Ascending aorta (tissue), 2 donors: ENCODE measurements at regions not wholly inside any gene's neighbourhood (a gene's known extent, or its start where the extent isn't known, plus 50 kb on each side); places are given as distances from the start of the nearest gene placed in this dataset.

Experiments
- DNase-seq, 2 donors: peaks; one replicate each; pipeline ENCODE4 v3.0.0-alpha.2; 2019; ENCODE audit warnings: low spot score in 2 of 2
- H3K27ac ChIP-seq, 2 donors: fragments of 200-600 bp; sonication (generic); one replicate each; pipeline ENCODE4 v1.5.1; 2016 to 2017; ENCODE audit warnings: mild to moderate bottlenecking in 1 of 2
- H3K27me3 ChIP-seq: fragments of 200-600 bp; sonication (generic); one replicate; pipeline ENCODE4 v1.5.1; 2017
- H3K36me3 ChIP-seq, 2 donors: fragments of 200-600 bp; sonication (generic); one replicate each; pipeline ENCODE4 v1.5.1; 2016
- H3K4me1 ChIP-seq, 2 donors: fragments of 200-600 bp; sonication (generic); one replicate each; pipeline ENCODE4 v1.5.1; 2016 to 2017; ENCODE audit warnings: mild to moderate bottlenecking in 1 of 2
- H3K4me3 ChIP-seq, 2 donors: fragments of 200-600 bp; sonication (generic); one replicate each; pipeline ENCODE4 v1.5.1; 2016 to 2017; ENCODE audit warnings: mild to moderate bottlenecking in 1 of 2
- H3K9me3 ChIP-seq, 2 donors: fragments of 200-600 bp; sonication (generic); one replicate each; pipeline ENCODE4 v1.5.1; 2016
- intact Hi-C: fragments of 100-400 bp; cut with DNase I; formaldehyde crosslinking; loops from one replicate; pipeline ENCODE4 v1.15.1; 2023
- TF ChIP-seq, protein P1 (sequence below), 3 experiments: fragments of 200-600 bp in 2 of 3; fragments of 450-650 bp in 1 of 3; sonication (generic) in 2 of 3; IDR thresholded peaks; one replicate each; pipeline ENCODE4 v1.5.1; 2016 to 2019; ENCODE audit warnings: antibody characterized with exemption in 3 of 3, mild to moderate bottlenecking in 1 of 3, moderate library complexity in 1 of 3

DNA sequence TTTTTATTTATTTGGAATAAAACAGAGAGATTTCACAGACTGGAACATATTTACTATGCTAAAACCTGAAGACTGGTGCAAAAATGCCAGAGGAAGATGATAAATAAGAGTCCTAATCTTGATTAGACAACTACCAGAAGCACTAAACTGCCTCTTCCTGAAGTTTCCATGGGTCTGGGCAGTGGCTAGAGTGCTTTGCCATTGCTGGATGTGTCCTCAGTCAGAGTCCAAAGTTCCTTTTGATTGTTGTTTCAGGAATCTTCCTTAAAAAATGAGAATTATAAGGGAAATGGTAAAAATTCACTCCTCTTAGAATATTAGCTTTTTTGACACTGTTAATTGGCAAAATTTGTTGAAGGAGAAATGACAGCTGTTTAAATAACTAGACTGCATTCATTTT, 86.3 kb upstream of the AHR start:
- no peak for DNase-seq
- TF ChIP-seq, protein P1, sequence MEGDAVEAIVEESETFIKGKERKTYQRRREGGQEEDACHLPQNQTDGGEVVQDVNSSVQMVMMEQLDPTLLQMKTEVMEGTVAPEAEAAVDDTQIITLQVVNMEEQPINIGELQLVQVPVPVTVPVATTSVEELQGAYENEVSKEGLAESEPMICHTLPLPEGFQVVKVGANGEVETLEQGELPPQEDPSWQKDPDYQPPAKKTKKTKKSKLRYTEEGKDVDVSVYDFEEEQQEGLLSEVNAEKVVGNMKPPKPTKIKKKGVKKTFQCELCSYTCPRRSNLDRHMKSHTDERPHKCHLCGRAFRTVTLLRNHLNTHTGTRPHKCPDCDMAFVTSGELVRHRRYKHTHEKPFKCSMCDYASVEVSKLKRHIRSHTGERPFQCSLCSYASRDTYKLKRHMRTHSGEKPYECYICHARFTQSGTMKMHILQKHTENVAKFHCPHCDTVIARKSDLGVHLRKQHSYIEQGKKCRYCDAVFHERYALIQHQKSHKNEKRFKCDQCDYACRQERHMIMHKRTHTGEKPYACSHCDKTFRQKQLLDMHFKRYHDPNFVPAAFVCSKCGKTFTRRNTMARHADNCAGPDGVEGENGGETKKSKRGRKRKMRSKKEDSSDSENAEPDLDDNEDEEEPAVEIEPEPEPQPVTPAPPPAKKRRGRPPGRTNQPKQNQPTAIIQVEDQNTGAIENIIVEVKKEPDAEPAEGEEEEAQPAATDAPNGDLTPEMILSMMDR (IDR thresholded peaks at IDR 0.05) = no peak
- Histone ChIP-seq H3K4me1 (no peaks in the 10 kb centered on the region), H3K36me3 (no peaks in the 10 kb centered on the region), H3K9me3 (no peaks in the 10 kb centered on the region), H3K4me3 (no peak overlapping the region), H3K27ac (no peak overlapping the region), H3K27me3 (no peaks in the 10 kb centered on the region)
- intact Hi-C loops = no loop called here

DNA sequence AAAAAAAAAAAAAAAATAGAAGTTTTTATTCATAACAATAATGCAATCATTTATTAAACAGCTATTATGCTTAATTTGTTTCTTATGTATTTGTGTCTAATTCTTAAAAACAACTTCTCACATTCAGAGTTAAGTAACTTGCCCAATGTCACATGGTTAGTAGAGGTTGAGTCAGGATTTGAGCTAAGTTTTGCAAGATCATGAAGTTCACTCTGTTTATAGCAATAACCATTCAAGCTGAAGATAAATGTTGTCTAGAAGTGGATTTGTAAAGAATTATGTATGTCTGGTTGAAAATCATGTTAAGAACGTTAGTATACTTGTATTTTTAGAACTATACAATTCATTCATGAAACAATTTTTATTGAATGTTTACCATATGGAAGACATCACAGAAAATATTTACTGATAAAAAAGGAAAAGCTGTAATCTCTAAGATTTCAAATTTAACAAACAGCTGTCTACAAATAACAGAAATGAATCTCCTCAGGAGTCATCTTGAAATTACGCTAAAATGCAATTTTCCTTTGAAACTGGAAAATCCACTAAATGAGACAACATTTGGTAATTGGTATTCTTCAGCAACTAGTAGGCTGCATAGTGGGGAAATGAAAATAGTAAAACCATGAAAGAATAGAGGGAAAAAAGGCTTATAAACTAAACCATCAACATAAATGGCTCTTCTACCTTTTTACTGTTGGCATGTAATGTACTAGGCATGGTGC, 70.5 kb upstream of the AHR start:
- intact Hi-C loops = no loop called here
- Histone ChIP-seq H3K27me3 (no peaks in the 10 kb centered on the region), H3K27ac (no peak overlapping the region), H3K4me1 (peaks cover 0 to 15% of the 10 kb centered on the region in 2 donors), H3K36me3 (no peaks in the 10 kb centered on the region), H3K4me3 (no peak overlapping the region), H3K9me3 (peaks cover 0 to 6% of the 10 kb centered on the region in 2 donors)
- no peak for DNase-seq
- TF ChIP-seq, protein P1 (IDR thresholded peaks at IDR 0.05) = no peak

DNA sequence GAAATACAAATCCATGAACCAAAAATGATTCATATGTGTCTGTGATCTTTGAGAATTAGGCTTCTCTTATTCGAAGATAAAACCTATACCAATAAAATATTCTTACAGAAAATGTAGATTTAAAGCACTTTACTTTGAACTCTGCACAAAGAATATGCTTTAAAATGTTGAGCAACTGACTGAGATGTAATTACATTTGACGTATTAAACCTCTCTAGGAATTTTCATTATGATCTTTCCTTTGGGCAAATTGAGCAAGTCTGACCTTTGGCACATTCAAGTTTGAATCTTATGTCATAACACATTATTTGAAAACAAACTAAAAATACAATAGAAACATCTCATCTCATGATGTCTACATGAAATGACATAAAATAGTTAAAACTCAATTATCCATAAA, 69.2 kb upstream of the AHR start:
- Histone ChIP-seq H3K9me3 (peaks cover 0 to 6% of the 10 kb centered on the region in 2 donors), H3K27me3 (no peaks in the 10 kb centered on the region), H3K4me3 (no peak overlapping the region), H3K4me1 (peaks cover 0 to 15% of the 10 kb centered on the region in 2 donors), H3K36me3 (no peaks in the 10 kb centered on the region), H3K27ac (no peak overlapping the region)
- intact Hi-C loops = no loop called here
- DNase-seq = no peak
- TF ChIP-seq, protein P1 (IDR thresholded peaks at IDR 0.05) = no peak

DNA sequence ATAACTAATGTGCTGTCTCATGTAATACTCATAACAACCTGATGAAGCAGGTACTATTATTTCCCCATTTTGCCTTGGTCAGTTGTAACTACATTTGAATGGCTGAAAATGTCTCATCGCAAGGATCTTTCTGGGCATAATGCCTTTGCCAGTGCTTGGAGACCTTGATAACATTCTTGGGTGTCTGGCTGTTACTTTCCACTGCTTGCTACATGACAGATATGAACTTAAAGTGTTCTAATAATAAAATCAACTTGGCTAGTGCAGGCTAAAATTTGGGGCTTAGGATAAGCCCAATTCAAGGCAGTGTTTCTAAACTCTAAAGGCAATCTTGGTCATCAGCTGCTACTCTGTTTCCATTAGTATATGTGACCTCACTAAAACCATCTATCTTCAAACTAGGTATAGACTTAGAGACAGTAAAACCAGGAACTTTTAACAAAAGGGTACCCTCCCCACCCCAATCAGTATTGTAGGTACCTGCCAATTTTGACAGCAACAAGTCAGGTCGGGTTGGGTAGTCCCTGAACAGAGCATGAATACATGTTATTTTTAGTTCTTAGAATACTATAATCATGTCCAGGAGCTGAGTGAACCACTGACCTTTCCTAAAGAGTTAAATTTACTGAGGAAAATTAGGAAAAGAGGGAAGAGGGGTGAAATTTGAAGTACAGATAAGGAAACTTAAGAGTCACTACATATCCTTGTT, 68.2 kb upstream of the AHR start:
- TF ChIP-seq, protein P1 (IDR thresholded peaks at IDR 0.05) = no peak
- Histone ChIP-seq H3K36me3 (no peaks in the 10 kb centered on the region), H3K9me3 (peaks cover 0 to 3% of the 10 kb centered on the region in 2 donors), H3K27ac (peak overlapping the region; percentile 41 to 59), H3K4me1 (peaks cover 0 to 15% of the 10 kb centered on the region in 2 donors), H3K27me3 (no peaks in the 10 kb centered on the region), H3K4me3 (no peak overlapping the region)
- intact Hi-C loops = no loop called here
- DNase-seq = no peak

DNA sequence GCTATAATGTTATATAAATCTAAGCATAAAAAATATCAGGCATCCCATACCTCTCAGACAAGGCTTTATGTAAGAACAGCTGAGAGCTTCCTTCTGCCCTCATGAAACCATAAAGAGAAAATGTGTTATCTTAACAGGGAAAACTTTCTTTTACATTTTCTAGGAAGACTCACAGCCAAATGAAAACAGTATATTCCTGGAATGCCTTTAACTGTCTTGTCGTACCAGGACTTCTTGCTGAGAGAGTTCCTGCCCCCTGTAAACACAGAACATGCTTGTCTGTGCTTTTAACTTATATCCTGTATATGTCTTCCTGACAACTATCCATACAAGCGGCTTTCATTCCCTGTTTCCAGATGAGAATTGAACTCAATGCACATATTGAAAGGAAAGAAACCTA, 64.8 kb upstream of the AHR start:
- no peaks in the 10 kb centered on the region for H3K9me3 ChIP-seq
- intact Hi-C loops = loop anchor here (2.0 kb wide), 1 partner anchor 41 kb away; no protein-coding TSS in a partner anchor
- no peaks in the 10 kb centered on the region for H3K27me3 ChIP-seq
- TF ChIP-seq, protein P1 (IDR thresholded peaks at IDR 0.05) = no peak
- H3K4me1 ChIP-seq = peaks cover 0 to 15% of the 10 kb centered on the region in 2 donors
- H3K4me3 ChIP-seq = no peak overlapping the region
- H3K36me3 ChIP-seq = no peaks in the 10 kb centered on the region
- H3K27ac ChIP-seq = peak overlapping the region; percentile 51 to 55
- no peak for DNase-seq
